ENCODE measurements at regions not wholly inside any gene's neighbourhood (a gene's known extent, or its start where the extent isn't known, plus 50 kb on each side); places are given as distances from the start of the nearest gene placed in this dataset.
"Not testable (repeated sequence)": the region's sequence is repeated elsewhere in the genome, so short reads cannot be mapped to it uniquely, and the experiment has no call there.

- not testable (repeated sequence) for H3K36me3 ChIP-seq (ENCODE audit: control insufficient read depth in 1 of 2, insufficient read depth in 2 of 2, low read length in 2 of 2); H3K4me3 ChIP-seq (ENCODE audit: low read depth, low read length); H3K23ac ChIP-seq (ENCODE audit: low read length); H3K27me3 ChIP-seq (ENCODE audit: insufficient read depth, low read length); H4K12ac ChIP-seq (ENCODE audit: low read depth, low read length); H3K9ac ChIP-seq (ENCODE audit: low read length); H3K14ac ChIP-seq (ENCODE audit: low read length); H4K8ac ChIP-seq (ENCODE audit: low read depth, low read length); H2AFZ ChIP-seq (ENCODE audit: insufficient read depth, low read length, poor library complexity); DNase-seq; H3K4ac ChIP-seq (ENCODE audit: low read depth, low read length); H3K79me2 ChIP-seq (ENCODE audit: control insufficient read depth, insufficient read depth, low read length, poor library complexity); H2BK12ac ChIP-seq (ENCODE audit: low read length); H3K79me1 ChIP-seq (ENCODE audit: low read length); H2BK5ac ChIP-seq (ENCODE audit: low read depth, low read length, poor library complexity); H3K9me3 ChIP-seq (ENCODE audit: insufficient read depth, low read depth, low read length); H2BK120ac ChIP-seq (ENCODE audit: insufficient read depth, low read length, poor library complexity); H2AK5ac ChIP-seq (ENCODE audit: low read length); H3K4me2 ChIP-seq (ENCODE audit: low read length); H3K27ac ChIP-seq (ENCODE audit: low read depth, low read length); H4K91ac ChIP-seq (ENCODE audit: low read depth, low read length); H3K4me1 ChIP-seq (ENCODE audit: control insufficient read depth in 1 of 2, insufficient read depth in 2 of 2, low read length in 2 of 2); H3K18ac ChIP-seq (ENCODE audit: low read length)
- no CpG with 5 or more reads among the region's 3 CpGs for WGBS (ENCODE audit: extremely low coverage, insufficient coverage, insufficient read length)
Observed at GRCh38 chr15:24511598-24511997, 164.0 kb upstream of the NPAP1 start.

GRCh38 chr15:24518772-24519171 is 156.8 kb upstream of the NPAP1 start:
- DNase-seq; H3K18ac ChIP-seq (ENCODE audit: low read length); H2BK5ac ChIP-seq (ENCODE audit: low read depth, low read length, poor library complexity); H3K36me3 ChIP-seq (ENCODE audit: control insufficient read depth in 1 of 2, insufficient read depth in 2 of 2, low read length in 2 of 2); H3K9me3 ChIP-seq (ENCODE audit: insufficient read depth, low read depth, low read length); H4K91ac ChIP-seq (ENCODE audit: low read depth, low read length); H2AFZ ChIP-seq (ENCODE audit: insufficient read depth, low read length, poor library complexity); H3K79me1 ChIP-seq (ENCODE audit: low read length); H3K4me3 ChIP-seq (ENCODE audit: low read depth, low read length); H3K9ac ChIP-seq (ENCODE audit: low read length); H3K4ac ChIP-seq (ENCODE audit: low read depth, low read length); H2AK5ac ChIP-seq (ENCODE audit: low read length); H3K14ac ChIP-seq (ENCODE audit: low read length); H2BK12ac ChIP-seq (ENCODE audit: low read length); H2BK120ac ChIP-seq (ENCODE audit: insufficient read depth, low read length, poor library complexity); H4K12ac ChIP-seq (ENCODE audit: low read depth, low read length); H3K79me2 ChIP-seq (ENCODE audit: control insufficient read depth, insufficient read depth, low read length, poor library complexity); H3K4me2 ChIP-seq (ENCODE audit: low read length); H3K27me3 ChIP-seq (ENCODE audit: insufficient read depth, low read length); H3K27ac ChIP-seq (ENCODE audit: low read depth, low read length); H3K4me1 ChIP-seq (ENCODE audit: control insufficient read depth in 1 of 2, insufficient read depth in 2 of 2, low read length in 2 of 2); H4K8ac ChIP-seq (ENCODE audit: low read depth, low read length); H3K23ac ChIP-seq (ENCODE audit: low read length): not testable (repeated sequence)
- no CpG with 5 or more reads among the region's 4 CpGs for WGBS (ENCODE audit: extremely low coverage, insufficient coverage, insufficient read length)

GRCh38 chr15:24531235-24531634 is 144.3 kb upstream of the NPAP1 start:
- H3K4ac ChIP-seq (ENCODE audit: low read depth, low read length); H2BK12ac ChIP-seq (ENCODE audit: low read length); H4K12ac ChIP-seq (ENCODE audit: low read depth, low read length); DNase-seq; H3K23ac ChIP-seq (ENCODE audit: low read length); H2BK120ac ChIP-seq (ENCODE audit: insufficient read depth, low read length, poor library complexity); H2AFZ ChIP-seq (ENCODE audit: insufficient read depth, low read length, poor library complexity); H3K27me3 ChIP-seq (ENCODE audit: insufficient read depth, low read length); H3K79me1 ChIP-seq (ENCODE audit: low read length); H2BK5ac ChIP-seq (ENCODE audit: low read depth, low read length, poor library complexity); H3K79me2 ChIP-seq (ENCODE audit: control insufficient read depth, insufficient read depth, low read length, poor library complexity); H3K4me1 ChIP-seq (ENCODE audit: control insufficient read depth in 1 of 2, insufficient read depth in 2 of 2, low read length in 2 of 2); H2AK5ac ChIP-seq (ENCODE audit: low read length); H4K91ac ChIP-seq (ENCODE audit: low read depth, low read length); H3K4me2 ChIP-seq (ENCODE audit: low read length); H3K9ac ChIP-seq (ENCODE audit: low read length); H3K9me3 ChIP-seq (ENCODE audit: insufficient read depth, low read depth, low read length); H3K36me3 ChIP-seq (ENCODE audit: control insufficient read depth in 1 of 2, insufficient read depth in 2 of 2, low read length in 2 of 2); H3K27ac ChIP-seq (ENCODE audit: low read depth, low read length); H3K18ac ChIP-seq (ENCODE audit: low read length); H3K14ac ChIP-seq (ENCODE audit: low read length); H4K8ac ChIP-seq (ENCODE audit: low read depth, low read length); H3K4me3 ChIP-seq (ENCODE audit: low read depth, low read length): not testable (repeated sequence)
- no CpG with 5 or more reads among the region's 3 CpGs for WGBS (ENCODE audit: extremely low coverage, insufficient coverage, insufficient read length)

- H3K4me3 ChIP-seq (ENCODE audit: low read depth, low read length); H2AFZ ChIP-seq (ENCODE audit: insufficient read depth, low read length, poor library complexity); H4K91ac ChIP-seq (ENCODE audit: low read depth, low read length); H3K36me3 ChIP-seq (ENCODE audit: control insufficient read depth in 1 of 2, insufficient read depth in 2 of 2, low read length in 2 of 2); H4K8ac ChIP-seq (ENCODE audit: low read depth, low read length); H3K4ac ChIP-seq (ENCODE audit: low read depth, low read length); H3K4me1 ChIP-seq (ENCODE audit: control insufficient read depth in 1 of 2, insufficient read depth in 2 of 2, low read length in 2 of 2); H3K79me2 ChIP-seq (ENCODE audit: control insufficient read depth, insufficient read depth, low read length, poor library complexity); H3K14ac ChIP-seq (ENCODE audit: low read length); H3K18ac ChIP-seq (ENCODE audit: low read length); DNase-seq; H3K27me3 ChIP-seq (ENCODE audit: insufficient read depth, low read length); H4K12ac ChIP-seq (ENCODE audit: low read depth, low read length); H3K79me1 ChIP-seq (ENCODE audit: low read length); H3K9ac ChIP-seq (ENCODE audit: low read length); H3K27ac ChIP-seq (ENCODE audit: low read depth, low read length); H3K23ac ChIP-seq (ENCODE audit: low read length); H2AK5ac ChIP-seq (ENCODE audit: low read length); H2BK120ac ChIP-seq (ENCODE audit: insufficient read depth, low read length, poor library complexity); H2BK12ac ChIP-seq (ENCODE audit: low read length); H3K4me2 ChIP-seq (ENCODE audit: low read length); H3K9me3 ChIP-seq (ENCODE audit: insufficient read depth, low read depth, low read length); H2BK5ac ChIP-seq (ENCODE audit: low read depth, low read length, poor library complexity): not testable (repeated sequence)
- no CpG with 5 or more reads among the region's 1 CpG for WGBS (ENCODE audit: extremely low coverage, insufficient coverage, insufficient read length)
Observed at GRCh38 chr15:24534032-24534431, 141.5 kb upstream of the NPAP1 start.
